GM21786 (cell line): ENCODE measurements at regions not wholly inside any gene's neighbourhood (a gene's known extent, or its start where the extent isn't known, plus 50 kb on each side); places are given as distances from the start of the nearest gene placed in this dataset.

Experiments used
- ATAC-seq: cut with Tn5 transposase; IDR thresholded peaks from one replicate; pipeline ENCODE4 v1.9.1; 2021; ENCODE audit not compliant: unreplicated experiment

GRCh38 chr1:239322369-239322768 lies 64.0 kb upstream of the CHRM3 start:
- no peak for ATAC-seq

- ATAC-seq: no peak
Measured at GRCh38 chr1:239321877-239322276, 64.5 kb upstream of the CHRM3 start.

GRCh38 chr1:239317948-239318347 lies 68.4 kb upstream of the CHRM3 start:
- ATAC-seq: no peak

GRCh38 chr1:239315631-239316217 lies 70.6 kb upstream of the CHRM3 start:
- no peak for ATAC-seq

- no peak for ATAC-seq
Measured at GRCh38 chr1:239311331-239311730, 75.0 kb upstream of the CHRM3 start.

GRCh38 chr1:239308701-239309333 lies 77.6 kb upstream of the CHRM3 start:
- ATAC-seq: no peak

- no peak for ATAC-seq
Measured at GRCh38 chr1:239307886-239308285, 78.5 kb upstream of the CHRM3 start.

GRCh38 chr1:239306426-239306825 lies 79.9 kb upstream of the CHRM3 start:
- ATAC-seq: no peak

GRCh38 chr1:239303289-239303688 lies 83.1 kb upstream of the CHRM3 start:
- no peak for ATAC-seq

- ATAC-seq: no peak
Measured at GRCh38 chr1:239302696-239303095, 83.7 kb upstream of the CHRM3 start.

GRCh38 chr1:239301251-239301650 lies 85.1 kb upstream of the CHRM3 start:
- no peak for ATAC-seq

GRCh38 chr1:239297910-239298309 lies 88.5 kb upstream of the CHRM3 start:
- no peak for ATAC-seq

GRCh38 chr1:239293350-239294110 lies 92.8 kb upstream of the CHRM3 start:
- ATAC-seq: no peak

- no peak for ATAC-seq
Measured at GRCh38 chr1:239288820-239289554, 97.4 kb upstream of the CHRM3 start.

- no peak for ATAC-seq
Measured at GRCh38 chr1:239287296-239287695, 99.1 kb upstream of the CHRM3 start.

GRCh38 chr1:239283216-239283615 lies 103.2 kb upstream of the CHRM3 start:
- no peak for ATAC-seq

- ATAC-seq: no peak
Measured at GRCh38 chr1:239282411-239282810, 104.0 kb upstream of the CHRM3 start.

GRCh38 chr1:239276051-239276450 lies 110.3 kb upstream of the CHRM3 start:
- no peak for ATAC-seq

GRCh38 chr1:239274242-239274830 lies 112.0 kb upstream of the CHRM3 start:
- no peak for ATAC-seq

GRCh38 chr1:239270509-239270908 lies 115.9 kb upstream of the CHRM3 start:
- ATAC-seq: no peak

- ATAC-seq: no peak
Measured at GRCh38 chr1:239269706-239270105, 116.7 kb upstream of the CHRM3 start.
